ENCODE measurements at regions not wholly inside any gene's neighbourhood (a gene's known extent, or its start where the extent isn't known, plus 50 kb on each side); places are given as distances from the start of the nearest gene placed in this dataset.

DNA sequence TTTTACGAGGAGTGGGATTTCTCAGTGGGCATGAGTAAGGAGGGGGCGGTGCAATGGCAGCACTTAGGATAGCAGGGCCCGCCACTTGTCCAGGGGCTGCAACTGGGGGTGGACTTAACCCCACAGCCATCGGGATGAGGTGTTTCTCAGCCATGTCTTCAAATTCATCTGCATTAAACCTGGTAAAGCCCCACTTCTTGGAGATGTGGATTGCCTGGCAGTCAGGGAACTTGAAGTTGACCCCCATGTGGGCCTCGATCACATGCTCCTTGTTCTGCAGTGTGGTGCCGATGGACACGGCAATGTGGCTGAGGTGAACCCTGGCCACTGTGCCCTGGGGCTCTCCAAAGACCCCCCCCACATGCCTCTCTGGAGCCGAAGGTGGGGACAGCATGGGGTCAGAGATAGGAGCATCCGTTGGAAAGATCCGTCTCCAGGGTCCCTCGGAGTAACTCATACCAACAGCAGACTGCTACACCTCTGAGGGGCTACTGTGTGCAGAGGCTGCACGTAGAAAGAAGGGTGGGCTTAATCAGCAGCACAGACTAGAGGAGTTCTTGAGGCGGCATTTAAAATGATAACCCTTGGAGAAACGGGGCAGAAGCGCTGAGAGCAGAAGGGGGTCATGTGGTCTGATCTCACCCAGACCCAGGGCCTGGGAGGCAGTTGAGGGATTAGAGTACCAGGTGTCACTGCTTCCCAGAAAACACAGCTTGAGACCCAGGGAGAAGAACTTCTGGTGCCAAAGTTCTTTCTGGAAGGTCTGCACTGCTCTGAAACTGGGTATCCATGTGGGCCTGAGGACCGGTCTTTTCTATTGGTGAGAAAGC is 141.4 kb downstream of the MTX3 start:
- TF ChIP-seq, protein P1, sequence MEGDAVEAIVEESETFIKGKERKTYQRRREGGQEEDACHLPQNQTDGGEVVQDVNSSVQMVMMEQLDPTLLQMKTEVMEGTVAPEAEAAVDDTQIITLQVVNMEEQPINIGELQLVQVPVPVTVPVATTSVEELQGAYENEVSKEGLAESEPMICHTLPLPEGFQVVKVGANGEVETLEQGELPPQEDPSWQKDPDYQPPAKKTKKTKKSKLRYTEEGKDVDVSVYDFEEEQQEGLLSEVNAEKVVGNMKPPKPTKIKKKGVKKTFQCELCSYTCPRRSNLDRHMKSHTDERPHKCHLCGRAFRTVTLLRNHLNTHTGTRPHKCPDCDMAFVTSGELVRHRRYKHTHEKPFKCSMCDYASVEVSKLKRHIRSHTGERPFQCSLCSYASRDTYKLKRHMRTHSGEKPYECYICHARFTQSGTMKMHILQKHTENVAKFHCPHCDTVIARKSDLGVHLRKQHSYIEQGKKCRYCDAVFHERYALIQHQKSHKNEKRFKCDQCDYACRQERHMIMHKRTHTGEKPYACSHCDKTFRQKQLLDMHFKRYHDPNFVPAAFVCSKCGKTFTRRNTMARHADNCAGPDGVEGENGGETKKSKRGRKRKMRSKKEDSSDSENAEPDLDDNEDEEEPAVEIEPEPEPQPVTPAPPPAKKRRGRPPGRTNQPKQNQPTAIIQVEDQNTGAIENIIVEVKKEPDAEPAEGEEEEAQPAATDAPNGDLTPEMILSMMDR (IDR thresholded peaks at IDR 0.05), result no peak
- no peak for TF ChIP-seq ZFX (IDR thresholded peaks at IDR 0.05; ENCODE audit: borderline replicate concordance)

Data from 22Rv1 (cell line).